ENCODE measurements at regions not wholly inside any gene's neighbourhood (a gene's known extent, or its start where the extent isn't known, plus 50 kb on each side); places are given as distances from the start of the nearest gene placed in this dataset.

DNA sequence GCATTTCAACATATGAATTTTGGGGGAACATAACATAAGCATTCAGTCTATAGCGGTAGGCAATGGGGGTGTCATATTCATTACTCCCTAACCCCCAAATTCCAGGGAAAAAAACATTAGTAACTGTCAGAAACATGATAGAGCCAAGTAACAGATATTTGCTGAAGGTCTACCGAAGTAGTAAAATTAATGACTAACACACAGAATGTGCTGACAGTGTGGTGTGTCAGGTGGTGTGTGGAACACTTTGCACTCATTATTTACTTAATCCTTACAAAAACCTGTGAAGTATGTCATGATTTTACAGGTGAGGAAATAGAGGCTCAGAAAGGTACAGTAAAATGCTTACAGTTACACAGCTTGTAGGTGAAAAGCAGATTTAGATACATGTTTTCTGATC lies 85.4 kb upstream of the RHOBTB1 start:
- Histone ChIP-seq H3K9me3 (no peaks in the 10 kb centered on the region), H3K27me3 (no peaks in the 10 kb centered on the region), H3K27ac (no peak overlapping the region), H3K4me3 (no peak overlapping the region), H3K4me1 (no peaks in the 10 kb centered on the region), H3K36me3 (no peaks in the 10 kb centered on the region)
- intact Hi-C loops (cut with DNase I), result no loop called here
- TF ChIP-seq, protein P1, sequence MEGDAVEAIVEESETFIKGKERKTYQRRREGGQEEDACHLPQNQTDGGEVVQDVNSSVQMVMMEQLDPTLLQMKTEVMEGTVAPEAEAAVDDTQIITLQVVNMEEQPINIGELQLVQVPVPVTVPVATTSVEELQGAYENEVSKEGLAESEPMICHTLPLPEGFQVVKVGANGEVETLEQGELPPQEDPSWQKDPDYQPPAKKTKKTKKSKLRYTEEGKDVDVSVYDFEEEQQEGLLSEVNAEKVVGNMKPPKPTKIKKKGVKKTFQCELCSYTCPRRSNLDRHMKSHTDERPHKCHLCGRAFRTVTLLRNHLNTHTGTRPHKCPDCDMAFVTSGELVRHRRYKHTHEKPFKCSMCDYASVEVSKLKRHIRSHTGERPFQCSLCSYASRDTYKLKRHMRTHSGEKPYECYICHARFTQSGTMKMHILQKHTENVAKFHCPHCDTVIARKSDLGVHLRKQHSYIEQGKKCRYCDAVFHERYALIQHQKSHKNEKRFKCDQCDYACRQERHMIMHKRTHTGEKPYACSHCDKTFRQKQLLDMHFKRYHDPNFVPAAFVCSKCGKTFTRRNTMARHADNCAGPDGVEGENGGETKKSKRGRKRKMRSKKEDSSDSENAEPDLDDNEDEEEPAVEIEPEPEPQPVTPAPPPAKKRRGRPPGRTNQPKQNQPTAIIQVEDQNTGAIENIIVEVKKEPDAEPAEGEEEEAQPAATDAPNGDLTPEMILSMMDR (IDR thresholded peaks at IDR 0.05), result no peak
- no peak for DNase-seq
- ATAC-seq, result no peak

DNA sequence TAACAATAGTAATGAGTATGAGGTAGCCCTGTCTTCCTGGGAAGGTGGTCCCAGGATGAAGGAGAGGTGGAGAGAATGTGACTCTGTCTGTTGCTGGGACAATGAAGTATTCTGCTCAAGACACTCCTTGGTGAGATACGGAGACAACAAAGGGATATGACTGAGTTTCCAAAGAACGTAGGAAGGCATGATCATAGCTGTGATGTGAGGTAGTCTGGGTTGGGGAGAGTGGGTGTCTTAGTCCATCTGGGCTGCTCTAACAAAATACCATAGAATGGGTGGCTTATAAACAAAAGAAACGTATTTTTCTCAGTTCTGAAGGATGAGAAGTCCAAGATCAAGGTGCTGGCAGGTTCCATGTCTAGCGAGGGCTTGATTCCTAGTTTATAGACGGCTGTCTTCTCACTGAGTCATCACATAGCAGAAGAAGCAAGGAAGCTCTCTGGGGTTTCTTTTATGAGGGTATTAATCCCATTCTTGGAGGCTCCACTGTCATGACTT lies 84.9 kb upstream of the RHOBTB1 start:
- Histone ChIP-seq H3K4me1 (no peaks in the 10 kb centered on the region), H3K27ac (no peak overlapping the region), H3K9me3 (no peaks in the 10 kb centered on the region), H3K4me3 (no peak overlapping the region), H3K27me3 (no peaks in the 10 kb centered on the region), H3K36me3 (no peaks in the 10 kb centered on the region)
- no peak for ATAC-seq
- DNase-seq, result no peak
- intact Hi-C loops (cut with DNase I), result no loop called here
- TF ChIP-seq, protein P1 (IDR thresholded peaks at IDR 0.05), result no peak

DNA sequence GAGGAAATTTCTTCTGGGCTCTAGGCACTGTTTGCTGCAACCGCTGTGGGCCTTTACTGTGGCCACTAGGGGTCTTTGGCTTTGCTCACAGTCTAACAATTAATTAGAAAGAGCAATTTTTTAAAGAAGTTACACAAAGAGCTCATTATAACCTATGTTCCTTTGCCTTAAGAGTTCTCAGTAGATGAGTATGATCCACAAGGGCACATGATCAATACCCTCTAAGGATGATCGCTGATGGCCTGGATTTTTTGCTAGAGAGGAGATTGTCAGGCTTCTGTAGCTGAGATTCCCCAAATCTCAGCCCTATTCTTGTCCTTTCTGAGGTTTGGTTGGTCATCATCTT lies 80.8 kb upstream of the RHOBTB1 start:
- H3K27ac ChIP-seq, result no peak overlapping the region
- H3K4me1 ChIP-seq, result no peaks in the 10 kb centered on the region
- intact Hi-C loops (cut with DNase I), result no loop called here
- no peaks in the 10 kb centered on the region for H3K9me3 ChIP-seq
- H3K4me3 ChIP-seq, result no peak overlapping the region
- no peak for ATAC-seq
- H3K36me3 ChIP-seq, result no peaks in the 10 kb centered on the region
- DNase-seq, result peak in 1 of 4 donors; percentile 22
- no peaks in the 10 kb centered on the region for H3K27me3 ChIP-seq
- TF ChIP-seq, protein P1 (IDR thresholded peaks at IDR 0.05), result peak; percentile 30 to 57

DNA sequence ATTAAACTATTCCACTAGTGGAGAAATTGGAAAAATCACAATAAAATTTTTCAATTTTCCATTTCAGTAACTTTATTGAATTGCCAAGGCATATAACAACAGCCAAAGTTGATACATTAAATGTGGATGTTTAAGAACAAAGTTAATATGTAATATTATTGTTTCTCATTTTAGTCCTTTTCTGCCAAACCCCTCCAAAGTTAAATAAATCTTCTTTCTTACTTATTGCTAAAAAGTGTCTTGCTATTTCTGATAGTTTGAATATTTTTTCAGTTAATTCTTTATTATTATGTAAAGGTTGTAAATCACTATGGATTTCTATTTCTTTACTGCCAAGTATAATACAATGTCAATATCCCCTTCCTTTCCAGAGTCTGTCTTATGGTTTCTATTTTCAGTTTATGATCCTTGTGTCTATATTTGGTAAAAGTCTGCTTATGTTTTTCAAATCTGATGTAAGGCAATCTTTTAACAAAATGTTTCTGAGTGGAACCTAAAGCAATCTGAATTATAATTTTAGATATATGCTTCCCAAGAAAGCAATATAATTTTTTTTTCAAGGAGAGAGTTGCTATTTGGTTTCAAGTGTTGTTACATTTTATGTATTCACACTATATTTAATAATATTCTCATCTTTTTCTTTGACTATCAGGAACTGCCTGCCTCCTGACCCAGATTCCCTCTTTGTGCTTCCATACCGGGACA lies 80.3 kb upstream of the RHOBTB1 start:
- Histone ChIP-seq H3K27me3 (no peaks in the 10 kb centered on the region), H3K4me3 (no peak overlapping the region), H3K9me3 (no peaks in the 10 kb centered on the region), H3K27ac (no peak overlapping the region), H3K4me1 (no peaks in the 10 kb centered on the region), H3K36me3 (no peaks in the 10 kb centered on the region)
- TF ChIP-seq, protein P1 (IDR thresholded peaks at IDR 0.05), result no peak
- intact Hi-C loops (cut with DNase I), result no loop called here
- DNase-seq (no peak), ATAC-seq (no peak)

DNA sequence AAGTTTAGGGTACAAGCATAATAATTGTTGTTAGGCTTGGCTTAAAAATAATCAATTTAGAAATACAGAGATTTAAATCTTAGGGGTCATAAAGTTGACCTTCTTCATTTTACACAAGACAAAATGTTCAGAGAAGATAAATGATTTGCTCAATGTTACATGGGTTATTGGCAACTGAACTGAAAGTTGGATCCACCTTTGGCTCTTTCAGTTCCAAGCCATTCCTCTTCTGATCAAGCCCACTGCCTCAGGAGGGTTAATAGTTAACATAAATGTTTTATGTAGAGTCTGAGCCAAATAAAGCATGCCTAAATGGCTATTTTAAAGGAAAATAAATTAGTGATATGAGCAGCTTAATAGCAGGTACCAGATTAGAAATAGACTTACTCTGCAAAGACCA lies 79.1 kb upstream of the RHOBTB1 start:
- ATAC-seq, result no peak
- intact Hi-C loops (cut with DNase I), result no loop called here

More for the DNA sequence above, 79.1 kb upstream of the RHOBTB1 start:
- Histone ChIP-seq H3K4me3 (no peak overlapping the region), H3K27ac (no peak overlapping the region), H3K36me3 (no peaks in the 10 kb centered on the region), H3K27me3 (no peaks in the 10 kb centered on the region), H3K4me1 (no peaks in the 10 kb centered on the region), H3K9me3 (no peaks in the 10 kb centered on the region)
- TF ChIP-seq, protein P1 (IDR thresholded peaks at IDR 0.05), result no peak
- no peak for DNase-seq

All from left lung (tissue), 4 donors.